ENCODE measurements at regions not wholly inside any gene's neighbourhood (a gene's known extent, or its start where the extent isn't known, plus 50 kb on each side); places are given as distances from the start of the nearest gene placed in this dataset.
"Not testable (repeated sequence)": the region's sequence is repeated elsewhere in the genome, so short reads cannot be mapped to it uniquely, and the experiment has no call there.

GRCh38 chr21:17387030-17387617 lies 125.7 kb upstream of the CXADR start:
- TF ChIP-seq ZFX (IDR thresholded peaks at IDR 0.05) = no peak
- TF ChIP-seq, protein P1, sequence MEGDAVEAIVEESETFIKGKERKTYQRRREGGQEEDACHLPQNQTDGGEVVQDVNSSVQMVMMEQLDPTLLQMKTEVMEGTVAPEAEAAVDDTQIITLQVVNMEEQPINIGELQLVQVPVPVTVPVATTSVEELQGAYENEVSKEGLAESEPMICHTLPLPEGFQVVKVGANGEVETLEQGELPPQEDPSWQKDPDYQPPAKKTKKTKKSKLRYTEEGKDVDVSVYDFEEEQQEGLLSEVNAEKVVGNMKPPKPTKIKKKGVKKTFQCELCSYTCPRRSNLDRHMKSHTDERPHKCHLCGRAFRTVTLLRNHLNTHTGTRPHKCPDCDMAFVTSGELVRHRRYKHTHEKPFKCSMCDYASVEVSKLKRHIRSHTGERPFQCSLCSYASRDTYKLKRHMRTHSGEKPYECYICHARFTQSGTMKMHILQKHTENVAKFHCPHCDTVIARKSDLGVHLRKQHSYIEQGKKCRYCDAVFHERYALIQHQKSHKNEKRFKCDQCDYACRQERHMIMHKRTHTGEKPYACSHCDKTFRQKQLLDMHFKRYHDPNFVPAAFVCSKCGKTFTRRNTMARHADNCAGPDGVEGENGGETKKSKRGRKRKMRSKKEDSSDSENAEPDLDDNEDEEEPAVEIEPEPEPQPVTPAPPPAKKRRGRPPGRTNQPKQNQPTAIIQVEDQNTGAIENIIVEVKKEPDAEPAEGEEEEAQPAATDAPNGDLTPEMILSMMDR (conservative IDR thresholded peaks at IDR 0.05) = peak; percentile 80

GRCh38 chr21:17388226-17388625 lies 124.6 kb upstream of the CXADR start:
- no peak overlapping the region for H3K27ac ChIP-seq
- TF ChIP-seq, protein P1 (conservative IDR thresholded peaks at IDR 0.05) = no peak
- TF ChIP-seq ZFX (IDR thresholded peaks at IDR 0.05) = no peak

More at GRCh38 chr21:17387030-17387617, 125.7 kb upstream of the CXADR start:
- H3K27ac ChIP-seq = no peak overlapping the region

GRCh38 chr21:17389311-17389710 lies 123.5 kb upstream of the CXADR start:
- no peak for TF ChIP-seq ZFX (IDR thresholded peaks at IDR 0.05)
- TF ChIP-seq, protein P1 (conservative IDR thresholded peaks at IDR 0.05) = no peak
- H3K27ac ChIP-seq = no peak overlapping the region

DNA sequence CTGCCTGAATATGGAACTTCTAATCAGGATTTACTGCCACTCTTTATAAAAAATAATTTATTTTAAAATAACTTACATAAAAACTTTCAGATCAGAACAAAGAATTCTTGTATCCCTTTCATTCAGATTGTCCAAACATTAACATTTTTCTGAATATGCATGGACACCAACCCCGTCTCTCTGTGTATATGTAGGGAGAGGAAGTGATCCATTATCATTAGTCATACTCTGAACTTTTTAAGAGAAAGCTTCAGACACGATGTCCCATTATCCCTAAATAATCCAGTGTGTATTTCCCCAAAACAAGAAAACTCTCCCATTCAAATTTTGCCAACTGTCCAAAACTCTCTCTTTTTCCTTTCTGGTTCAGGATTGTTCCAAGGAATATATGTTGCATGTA lies 122.3 kb upstream of the CXADR start:
- TF ChIP-seq, protein P1 (conservative IDR thresholded peaks at IDR 0.05) = no peak
- no peak for TF ChIP-seq ZFX (IDR thresholded peaks at IDR 0.05)
- no peak overlapping the region for H3K27ac ChIP-seq

GRCh38 chr21:17391811-17392340 lies 121.0 kb upstream of the CXADR start:
- no peak for TF ChIP-seq ZFX (IDR thresholded peaks at IDR 0.05)
- TF ChIP-seq, protein P1 (conservative IDR thresholded peaks at IDR 0.05) = no peak
- H3K27ac ChIP-seq = no peak overlapping the region

- H3K27ac ChIP-seq = no peak overlapping the region
- TF ChIP-seq, protein P1 (conservative IDR thresholded peaks at IDR 0.05) = no peak
- no peak for TF ChIP-seq ZFX (IDR thresholded peaks at IDR 0.05)
Measured at GRCh38 chr21:17393413-17393812, 119.4 kb upstream of the CXADR start.

DNA sequence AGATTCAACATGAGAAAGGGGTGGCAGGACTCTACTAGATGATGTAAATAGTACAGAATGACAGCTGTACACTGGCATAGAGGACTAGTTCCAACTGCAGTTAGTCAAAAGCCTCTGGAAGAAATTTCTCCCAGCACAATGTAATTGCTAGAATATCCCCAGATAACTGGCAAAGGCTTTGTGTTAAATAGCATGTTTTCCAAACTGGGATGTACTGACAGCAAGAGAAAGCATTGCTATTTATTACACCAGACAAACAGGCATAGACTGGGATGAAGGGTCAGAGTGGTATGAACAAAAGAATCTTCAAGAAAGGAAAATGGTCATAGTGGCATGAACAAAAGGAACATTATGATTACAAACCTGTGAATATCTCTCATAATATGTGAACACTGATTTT lies 115.9 kb upstream of the CXADR start:
- no peak overlapping the region for H3K27ac ChIP-seq
- TF ChIP-seq ZFX (IDR thresholded peaks at IDR 0.05) = no peak

GRCh38 chr21:17397703-17398102 lies 115.1 kb upstream of the CXADR start:
- no peak overlapping the region for H3K27ac ChIP-seq
- TF ChIP-seq, protein P1 (conservative IDR thresholded peaks at IDR 0.05) = no peak
- no peak for TF ChIP-seq ZFX (IDR thresholded peaks at IDR 0.05)

DNA sequence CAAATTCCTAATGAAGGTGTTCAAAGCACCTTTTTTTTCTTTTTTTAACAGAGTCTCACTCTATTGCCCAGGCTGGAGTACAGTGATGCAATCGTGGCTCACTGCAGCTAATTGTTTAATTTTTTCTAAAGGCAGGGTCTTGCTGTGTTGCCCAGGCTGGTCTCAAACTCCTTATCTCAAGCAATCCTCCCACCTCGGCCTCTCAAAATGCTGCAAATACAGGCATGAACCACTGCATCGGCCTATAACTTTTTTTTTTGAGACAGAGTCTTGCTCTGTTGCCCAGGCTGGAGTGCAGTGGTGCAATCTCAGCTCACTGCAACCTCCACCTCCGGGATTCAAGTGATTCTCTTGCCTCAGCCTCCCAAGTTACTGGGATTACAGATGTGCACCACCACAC lies 113.9 kb upstream of the CXADR start:
- H3K27ac ChIP-seq = not testable (repeated sequence)

Measured in C4-2B (cell line).